ENCODE measurements at regions not wholly inside any gene's neighbourhood (a gene's known extent, or its start where the extent isn't known, plus 50 kb on each side); places are given as distances from the start of the nearest gene placed in this dataset.

GRCh38 chr6:40170856-40171255 lies 236.6 kb upstream of the MOCS1 start:
- no peaks in the 10 kb centered on the region for H3K4me1 Mint-ChIP-seq (ENCODE audit: unreplicated experiment)
- DNase-seq (ENCODE audit: low spot score), result no peak
- no peaks in the 10 kb centered on the region for H3K36me3 Mint-ChIP-seq (ENCODE audit: low read depth, unreplicated experiment)
- H3K4me3 Mint-ChIP-seq (ENCODE audit: unreplicated experiment), result no peak overlapping the region
- H3K27me3 Mint-ChIP-seq (ENCODE audit: unreplicated experiment), result peaks cover 3% of the 10 kb centered on the region
- no peak for TF ChIP-seq CTCF (IDR thresholded peaks at IDR 0.05; ENCODE audit: unreplicated experiment)
- H3K9me3 Mint-ChIP-seq (ENCODE audit: unreplicated experiment), result no peaks in the 10 kb centered on the region
- H3K27ac Mint-ChIP-seq (ENCODE audit: unreplicated experiment), result no peak overlapping the region

- no peaks in the 10 kb centered on the region for H3K9me3 Mint-ChIP-seq (ENCODE audit: unreplicated experiment)
- H3K27ac Mint-ChIP-seq (ENCODE audit: unreplicated experiment), result no peak overlapping the region
- no peak for TF ChIP-seq CTCF (IDR thresholded peaks at IDR 0.05; ENCODE audit: unreplicated experiment)
- H3K27me3 Mint-ChIP-seq (ENCODE audit: unreplicated experiment), result peaks cover 3% of the 10 kb centered on the region
- H3K4me1 Mint-ChIP-seq (ENCODE audit: unreplicated experiment), result no peaks in the 10 kb centered on the region
- no peaks in the 10 kb centered on the region for H3K36me3 Mint-ChIP-seq (ENCODE audit: low read depth, unreplicated experiment)
- H3K4me3 Mint-ChIP-seq (ENCODE audit: unreplicated experiment), result no peak overlapping the region
- no peak for DNase-seq (ENCODE audit: low spot score)
Observed at GRCh38 chr6:40169878-40170277, 235.6 kb upstream of the MOCS1 start.

- Mint-ChIP-seq H3K36me3 (ENCODE audit: low read depth, unreplicated experiment) (no peaks in the 10 kb centered on the region), H3K4me3 (ENCODE audit: unreplicated experiment) (no peak overlapping the region), H3K9me3 (ENCODE audit: unreplicated experiment) (no peaks in the 10 kb centered on the region), H3K4me1 (ENCODE audit: unreplicated experiment) (no peaks in the 10 kb centered on the region), H3K27ac (ENCODE audit: unreplicated experiment) (no peak overlapping the region), H3K27me3 (ENCODE audit: unreplicated experiment) (peaks cover 3% of the 10 kb centered on the region)
- DNase-seq (ENCODE audit: low spot score), result no peak
- no peak for TF ChIP-seq CTCF (IDR thresholded peaks at IDR 0.05; ENCODE audit: unreplicated experiment)
Observed at GRCh38 chr6:40166963-40167362, 232.7 kb upstream of the MOCS1 start.

- no peaks in the 10 kb centered on the region for H3K4me1 Mint-ChIP-seq (ENCODE audit: unreplicated experiment)
- no peaks in the 10 kb centered on the region for H3K36me3 Mint-ChIP-seq (ENCODE audit: low read depth, unreplicated experiment)
- H3K9me3 Mint-ChIP-seq (ENCODE audit: unreplicated experiment), result no peaks in the 10 kb centered on the region
- H3K27ac Mint-ChIP-seq (ENCODE audit: unreplicated experiment), result no peak overlapping the region
- DNase-seq (ENCODE audit: low spot score), result no peak
- peaks cover 3% of the 10 kb centered on the region for H3K27me3 Mint-ChIP-seq (ENCODE audit: unreplicated experiment)
- H3K4me3 Mint-ChIP-seq (ENCODE audit: unreplicated experiment), result no peak overlapping the region
- TF ChIP-seq CTCF (IDR thresholded peaks at IDR 0.05; ENCODE audit: unreplicated experiment), result no peak
Observed at GRCh38 chr6:40165036-40165709, 230.9 kb upstream of the MOCS1 start.

GRCh38 chr6:40164345-40164755 lies 230.1 kb upstream of the MOCS1 start:
- no peak overlapping the region for H3K27ac Mint-ChIP-seq (ENCODE audit: unreplicated experiment)
- DNase-seq (ENCODE audit: low spot score), result no peak

More at GRCh38 chr6:40164345-40164755, 230.1 kb upstream of the MOCS1 start:
- Mint-ChIP-seq H3K36me3 (ENCODE audit: low read depth, unreplicated experiment) (no peaks in the 10 kb centered on the region), H3K4me3 (ENCODE audit: unreplicated experiment) (no peak overlapping the region), H3K9me3 (ENCODE audit: unreplicated experiment) (no peaks in the 10 kb centered on the region), H3K27me3 (ENCODE audit: unreplicated experiment) (peaks cover 2% of the 10 kb centered on the region), H3K4me1 (ENCODE audit: unreplicated experiment) (no peaks in the 10 kb centered on the region)
- TF ChIP-seq CTCF (IDR thresholded peaks at IDR 0.05; ENCODE audit: unreplicated experiment), result no peak
